Retinal pigment epithelial cell (primary cell): ENCODE measurements at regions not wholly inside any gene's neighbourhood (a gene's known extent, or its start where the extent isn't known, plus 50 kb on each side); places are given as distances from the start of the nearest gene placed in this dataset.

Experiments used
- DNase-seq: peaks from one replicate; pipeline ENCODE4 v3.0.0-alpha.2; 2010; ENCODE audit warnings: low read depth
- H3K4me3 ChIP-seq: 2 replicates; pipeline ENCODE4 v1.5.1; 2011; ENCODE audit warnings: mild to moderate bottlenecking, low read length, control low read depth, moderate library complexity
- CTCF ChIP-seq: conservative IDR thresholded peaks from 2 replicates; pipeline ENCODE4 v1.5.1; 2011; ENCODE audit warnings: low read depth, low read length, control low read depth, inconsistent platforms

- DNase-seq: no peak
- TF ChIP-seq CTCF: no peak
- no peak overlapping the region for H3K4me3 ChIP-seq
Measured at GRCh38 chrX:117095393-117095792, 632.6 kb upstream of the CT83 start.

DNA sequence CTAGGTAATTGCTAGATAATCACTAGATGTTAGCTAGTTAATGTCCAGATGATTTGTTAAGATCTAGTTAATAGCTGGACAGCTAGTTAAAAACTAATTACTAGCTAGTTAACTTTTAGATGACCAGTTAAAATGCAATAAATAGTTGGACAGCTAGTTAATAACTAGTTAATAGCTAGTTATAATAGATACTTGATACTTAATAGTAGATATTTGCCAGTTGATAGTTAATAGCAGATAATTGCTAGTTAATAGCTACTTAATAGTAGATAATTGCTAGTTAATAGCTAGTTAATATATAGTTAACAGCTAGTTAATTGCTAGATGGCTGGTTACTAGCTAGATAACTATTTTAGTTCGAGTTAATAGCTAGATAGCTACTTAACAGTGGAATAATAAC, 631.4 kb upstream of the CT83 start:
- no peak overlapping the region for H3K4me3 ChIP-seq
- DNase-seq: no peak
- no peak for TF ChIP-seq CTCF

DNA sequence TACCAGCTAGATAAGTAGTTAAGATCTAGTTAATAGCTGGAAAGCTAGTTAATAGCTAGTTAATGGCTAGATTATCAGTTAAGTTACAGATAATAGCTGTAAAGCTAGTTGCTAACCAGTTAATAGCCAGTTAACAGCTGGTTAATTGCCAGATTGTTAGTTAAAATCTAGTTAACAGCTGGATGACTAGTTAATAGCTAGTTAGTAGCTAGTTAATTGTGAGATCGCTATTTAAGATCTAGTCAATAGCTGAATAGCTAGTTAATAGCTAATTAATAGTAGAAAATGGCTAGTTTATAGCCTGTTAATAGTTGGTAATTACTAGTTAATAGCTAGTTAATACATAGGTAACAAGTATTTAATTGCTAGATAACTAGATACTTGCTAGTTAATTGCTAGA, 630.5 kb upstream of the CT83 start:
- DNase-seq: no peak
- H3K4me3 ChIP-seq: no peak overlapping the region
- no peak for TF ChIP-seq CTCF

DNA sequence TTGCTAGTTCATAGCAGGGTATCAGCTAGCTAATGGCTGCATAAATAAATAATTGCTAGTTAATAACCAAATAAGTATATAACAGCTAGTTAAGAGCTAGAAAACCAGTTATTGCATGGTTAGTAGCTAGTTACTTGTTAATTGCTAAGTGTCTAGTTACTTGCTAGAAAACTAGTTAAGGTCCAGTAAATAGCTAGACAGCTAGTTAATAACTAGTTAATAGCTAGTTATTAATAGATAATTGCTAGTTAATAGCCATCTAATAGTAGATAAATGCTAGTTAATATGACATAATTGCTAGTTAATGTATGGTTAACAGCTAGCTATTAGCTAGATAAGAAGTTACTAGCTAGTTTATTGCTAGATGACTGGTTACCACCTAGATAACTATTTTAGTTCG, 629.9 kb upstream of the CT83 start:
- DNase-seq: no peak
- no peak overlapping the region for H3K4me3 ChIP-seq
- no peak for TF ChIP-seq CTCF

DNA sequence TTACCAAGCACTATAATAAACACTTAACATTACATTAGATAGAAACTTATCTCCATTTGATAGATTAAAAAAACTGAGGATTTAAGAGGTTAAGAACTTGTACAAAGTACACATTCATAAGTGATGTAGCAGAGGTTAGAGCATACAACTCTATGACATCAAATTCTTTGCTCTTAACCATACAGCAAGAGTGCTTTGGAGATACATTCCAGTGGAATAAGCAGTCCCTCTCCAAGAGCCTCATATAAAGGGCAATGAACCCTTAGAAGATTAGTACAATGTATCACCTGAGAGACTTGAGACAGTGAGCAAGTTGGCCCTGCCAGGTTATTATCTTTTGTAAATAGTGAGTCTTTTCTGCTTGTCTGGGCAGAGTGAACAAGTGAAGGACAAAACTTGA, 600.4 kb upstream of the CT83 start:
- H3K4me3 ChIP-seq: no peak overlapping the region
- no peak for DNase-seq
- no peak for TF ChIP-seq CTCF

- DNase-seq: no peak
- no peak for TF ChIP-seq CTCF
- H3K4me3 ChIP-seq: no peak overlapping the region
Measured at GRCh38 chrX:117059848-117060247, 597.1 kb upstream of the CT83 start.

GRCh38 chrX:117053260-117053659, 590.5 kb upstream of the CT83 start:
- TF ChIP-seq CTCF: no peak
- H3K4me3 ChIP-seq: no peak overlapping the region
- DNase-seq: no peak
